ENCODE measurements at regions not wholly inside any gene's neighbourhood (a gene's known extent, or its start where the extent isn't known, plus 50 kb on each side); places are given as distances from the start of the nearest gene placed in this dataset.
"Not testable (repeated sequence)": the region's sequence is repeated elsewhere in the genome, so short reads cannot be mapped to it uniquely, and the experiment has no call there.

DNA sequence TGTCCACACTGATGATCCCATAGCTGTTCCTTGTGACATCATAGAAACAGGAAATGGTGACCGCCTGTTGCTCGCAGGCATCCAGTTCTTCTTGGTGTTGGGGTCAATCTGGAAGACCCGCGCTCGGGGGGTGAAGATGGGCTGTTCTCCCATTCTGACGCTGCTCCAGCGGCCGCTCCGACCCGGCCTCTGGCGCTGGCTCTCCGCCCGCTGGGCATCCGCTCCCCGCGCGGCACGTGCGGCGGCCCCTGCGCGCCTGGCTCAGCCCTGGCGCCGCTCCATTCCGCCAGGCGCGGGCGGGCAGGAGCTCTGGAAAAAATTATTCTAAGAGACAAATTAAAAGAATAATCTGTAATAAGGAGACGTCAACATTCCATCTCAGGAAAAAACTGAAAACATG is 761.1 kb downstream of the TMEM121 start:
- Histone ChIP-seq H2AFZ (no peak overlapping the region), H3K79me2 (ENCODE audit: insufficient read depth) (no peaks in the 10 kb centered on the region), H3F3A (ENCODE audit: insufficient read depth) (no peaks in the 10 kb centered on the region), H3K4me2 (ENCODE audit: unreplicated experiment) (no peak overlapping the region), H3K4me3 (no peak overlapping the region), H3K9me2 (ENCODE audit: insufficient read depth) (no peaks in the 10 kb centered on the region), H3K36me3 (ENCODE audit: low read depth) (no peaks in the 10 kb centered on the region), H3K27me3 (replicated peaks; ENCODE audit: insufficient read depth) (no peaks in the 10 kb centered on the region), H3K9ac (no peak overlapping the region), H4K20me1 (ENCODE audit: insufficient read depth) (no peaks in the 10 kb centered on the region), H3K27ac (no peak overlapping the region), H3K9me3 (ENCODE audit: low read depth) (no peaks in the 10 kb centered on the region), H3K4me1 (ENCODE audit: insufficient read depth) (no peaks in the 10 kb centered on the region)
- in situ Hi-C loops (cut with MboI), result no loop called here
- WGBS, 2 experiments (ENCODE audit: low coverage in 1 of 2, low lambda C conversion rate in 2 of 2, missing lambda C conversion rate in 2 of 2), result 68 to 72% methylated on average over 28 to 29 of the region's 29 CpGs
- no peak for DNase-seq
- TF ChIP-seq EZH2phosphoT487 (IDR thresholded peaks at IDR 0.05; ENCODE audit: insufficient read depth, low read depth) (no peak), EZH2 (IDR thresholded peaks at IDR 0.05; ENCODE audit: insufficient read depth, poor library complexity, severe bottlenecking) (no peak)

DNA sequence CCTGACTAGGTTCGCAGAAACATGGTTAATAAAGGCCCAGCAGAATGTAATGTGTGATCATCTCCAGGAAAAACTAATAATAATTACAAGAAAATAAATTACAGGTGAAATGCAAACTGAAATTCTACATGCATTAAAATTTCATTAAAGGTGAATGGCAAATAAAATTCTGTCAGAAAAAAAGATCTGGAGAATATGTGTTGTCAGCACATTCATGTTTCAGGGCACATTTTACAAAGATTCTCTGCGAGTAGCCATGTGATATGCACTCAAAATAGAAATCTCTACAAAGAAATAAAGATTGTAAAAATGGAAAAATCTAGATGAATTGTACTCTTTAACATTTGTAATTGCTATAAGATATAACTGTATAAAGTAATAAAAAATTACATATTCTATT is 765.2 kb downstream of the TMEM121 start:
- no peaks in the 10 kb centered on the region for H3K4me1 ChIP-seq (ENCODE audit: insufficient read depth)
- no peaks in the 10 kb centered on the region for H3K27me3 ChIP-seq (replicated peaks; ENCODE audit: insufficient read depth)
- H3K27ac ChIP-seq, result no peak overlapping the region
- no peaks in the 10 kb centered on the region for H3F3A ChIP-seq (ENCODE audit: insufficient read depth)
- H3K9me3 ChIP-seq (ENCODE audit: low read depth), result no peaks in the 10 kb centered on the region
- no peak overlapping the region for H2AFZ ChIP-seq
- no peak overlapping the region for H3K9ac ChIP-seq
- no peak for DNase-seq
- H3K79me2 ChIP-seq (ENCODE audit: insufficient read depth), result no peaks in the 10 kb centered on the region
- H4K20me1 ChIP-seq (ENCODE audit: insufficient read depth), result no peaks in the 10 kb centered on the region
- H3K4me3 ChIP-seq, result no peak overlapping the region
- in situ Hi-C loops (cut with MboI), result no loop called here
- H3K9me2 ChIP-seq (ENCODE audit: insufficient read depth), result no peaks in the 10 kb centered on the region
- TF ChIP-seq EZH2phosphoT487 (IDR thresholded peaks at IDR 0.05; ENCODE audit: insufficient read depth, low read depth), result no peak
- 6 to 9% methylated on average over 2 of the region's 2 CpGs for WGBS, 2 experiments (ENCODE audit: low coverage in 1 of 2, low lambda C conversion rate in 2 of 2, missing lambda C conversion rate in 2 of 2)
- H3K4me2 ChIP-seq (ENCODE audit: unreplicated experiment), result no peak overlapping the region
- no peaks in the 10 kb centered on the region for H3K36me3 ChIP-seq (ENCODE audit: low read depth)

DNA sequence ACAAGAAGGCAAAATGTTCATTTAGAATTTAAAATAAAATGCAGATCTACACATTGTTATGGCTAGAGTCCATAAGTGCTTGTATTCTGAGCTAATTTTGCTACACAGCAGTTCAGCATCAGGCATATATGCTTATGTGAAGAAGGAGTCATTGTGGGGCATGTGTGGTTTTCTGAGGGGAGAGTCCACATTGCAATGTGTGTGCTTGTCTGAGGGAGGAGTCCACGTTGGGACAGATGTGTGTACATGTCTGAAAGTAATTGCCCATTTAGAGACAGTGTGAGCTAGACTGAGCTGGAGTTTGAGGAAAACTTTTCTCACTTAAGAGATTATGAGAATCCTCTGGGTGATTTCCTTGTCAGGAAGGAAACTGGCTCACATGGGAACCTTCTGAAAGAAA is 767.9 kb downstream of the TMEM121 start:
- H3K4me2 ChIP-seq (ENCODE audit: unreplicated experiment), result no peak overlapping the region
- H3K9me3 ChIP-seq (ENCODE audit: low read depth), result no peaks in the 10 kb centered on the region
- DNase-seq, result no peak
- no peaks in the 10 kb centered on the region for H3K4me1 ChIP-seq (ENCODE audit: insufficient read depth)
- H3K4me3 ChIP-seq, result no peak overlapping the region
- in situ Hi-C loops (cut with MboI), result no loop called here
- no peaks in the 10 kb centered on the region for H4K20me1 ChIP-seq (ENCODE audit: insufficient read depth)
- H3K79me2 ChIP-seq (ENCODE audit: insufficient read depth), result no peaks in the 10 kb centered on the region
- no peaks in the 10 kb centered on the region for H3K36me3 ChIP-seq (ENCODE audit: low read depth)
- H3K9me2 ChIP-seq (ENCODE audit: insufficient read depth), result no peaks in the 10 kb centered on the region
- no peak overlapping the region for H3K27ac ChIP-seq
- TF ChIP-seq EZH2 (IDR thresholded peaks at IDR 0.05; ENCODE audit: insufficient read depth, poor library complexity, severe bottlenecking), result no peak
- no peak for TF ChIP-seq EZH2phosphoT487 (IDR thresholded peaks at IDR 0.05; ENCODE audit: insufficient read depth, low read depth)
- no peak overlapping the region for H2AFZ ChIP-seq
- 0% methylated on average over 1 of the region's 1 CpG for WGBS, 2 experiments (ENCODE audit: low coverage in 1 of 2, low lambda C conversion rate in 2 of 2, missing lambda C conversion rate in 2 of 2)
- no peaks in the 10 kb centered on the region for H3F3A ChIP-seq (ENCODE audit: insufficient read depth)
- no peaks in the 10 kb centered on the region for H3K27me3 ChIP-seq (replicated peaks; ENCODE audit: insufficient read depth)
- no peak overlapping the region for H3K9ac ChIP-seq

DNA sequence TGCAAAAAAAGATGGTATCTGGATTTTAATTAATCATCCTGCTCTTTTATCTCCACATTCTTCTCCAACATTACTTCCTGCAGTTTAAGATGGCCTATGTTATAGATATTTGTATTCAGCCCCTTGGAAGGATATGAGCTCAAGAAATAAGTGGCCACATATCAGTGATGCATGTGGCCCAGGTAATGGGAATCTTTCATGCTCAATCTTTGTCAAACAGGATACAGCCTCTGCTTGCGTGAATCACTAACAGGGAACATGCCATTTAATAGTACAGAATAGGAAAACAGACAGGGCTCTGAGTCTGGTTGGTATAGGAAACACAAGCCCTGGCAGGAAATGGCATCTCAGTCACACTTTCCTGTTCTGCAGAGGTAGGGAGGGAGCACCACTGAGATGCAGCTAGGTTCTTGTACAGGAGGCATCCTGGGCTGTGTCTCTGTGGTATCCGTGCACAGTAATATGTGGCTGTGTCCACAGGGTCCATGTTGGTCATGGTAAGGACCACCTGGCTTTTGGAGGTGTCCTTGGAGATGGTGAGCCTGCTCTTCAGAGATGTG is 774.6 kb downstream of the TMEM121 start:
- H3K27ac ChIP-seq; in situ Hi-C loops (cut with MboI): not testable (repeated sequence)
- WGBS, 2 experiments (ENCODE audit: low coverage in 1 of 2, low lambda C conversion rate in 2 of 2, missing lambda C conversion rate in 2 of 2), result 16 to 20% methylated on average over 2 of the region's 2 CpGs

DNA sequence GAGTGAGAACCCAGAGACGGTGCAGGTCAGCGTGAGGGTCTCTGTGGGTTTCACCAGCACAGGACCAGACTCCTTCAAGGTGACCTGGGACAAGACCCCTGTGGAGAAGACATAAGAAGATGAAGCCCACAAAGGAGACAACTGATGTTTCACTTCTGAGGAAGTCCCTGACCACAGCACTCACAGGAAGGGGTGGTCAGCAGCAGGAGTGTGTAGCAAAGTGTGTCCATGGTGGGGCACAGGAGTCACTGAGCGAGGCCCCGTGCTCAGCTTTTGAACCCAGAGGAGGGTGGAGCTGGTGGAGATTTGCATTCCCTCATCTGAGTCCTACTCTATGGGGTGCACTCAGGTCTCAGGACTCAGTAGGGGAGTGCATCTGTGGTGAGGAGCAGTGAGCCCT is 775.2 kb downstream of the TMEM121 start:
- not testable (repeated sequence) for H4K20me1 ChIP-seq (ENCODE audit: insufficient read depth)
- 17 to 36% methylated on average over 4 of the region's 4 CpGs for WGBS, 2 experiments (ENCODE audit: low coverage in 1 of 2, low lambda C conversion rate in 2 of 2, missing lambda C conversion rate in 2 of 2)

More for the DNA sequence above, 774.6 kb downstream of the TMEM121 start:
- H4K20me1 ChIP-seq (ENCODE audit: insufficient read depth); H3K79me2 ChIP-seq (ENCODE audit: insufficient read depth); H3K27me3 ChIP-seq (replicated peaks; ENCODE audit: insufficient read depth); H3K36me3 ChIP-seq (ENCODE audit: low read depth); H3K9me2 ChIP-seq (ENCODE audit: insufficient read depth); H3K4me2 ChIP-seq (ENCODE audit: unreplicated experiment); H3K4me3 ChIP-seq; H3K4me1 ChIP-seq (ENCODE audit: insufficient read depth); H3K9ac ChIP-seq; DNase-seq; H2AFZ ChIP-seq; H3F3A ChIP-seq (ENCODE audit: insufficient read depth); H3K9me3 ChIP-seq (ENCODE audit: low read depth): not testable (repeated sequence)

More for the DNA sequence above, 775.2 kb downstream of the TMEM121 start:
- H3K27me3 ChIP-seq (replicated peaks; ENCODE audit: insufficient read depth); in situ Hi-C loops (cut with MboI); H3F3A ChIP-seq (ENCODE audit: insufficient read depth); H3K4me1 ChIP-seq (ENCODE audit: insufficient read depth); DNase-seq; H3K9me2 ChIP-seq (ENCODE audit: insufficient read depth); H3K79me2 ChIP-seq (ENCODE audit: insufficient read depth); H3K9me3 ChIP-seq (ENCODE audit: low read depth); H3K4me3 ChIP-seq; H3K27ac ChIP-seq; H3K9ac ChIP-seq; H3K36me3 ChIP-seq (ENCODE audit: low read depth); H3K4me2 ChIP-seq (ENCODE audit: unreplicated experiment); H2AFZ ChIP-seq: not testable (repeated sequence)
